SU-DHL-6 (cell line): ENCODE measurements at regions not wholly inside any gene's neighbourhood (a gene's known extent, or its start where the extent isn't known, plus 50 kb on each side); places are given as distances from the start of the nearest gene placed in this dataset.

ENCODE experiments used
- H2AFZ ChIP-seq: fragments of 200-600 bp; sonication (generic); 2 replicates; pipeline ENCODE4 v1.6.1; 2014; ENCODE audit warnings: low read depth, mild to moderate bottlenecking, moderate library complexity, mixed read lengths, antibody characterized with exemption, low read length; ENCODE audit not compliant: severe bottlenecking
- H3F3A ChIP-seq: fragments of 200-600 bp; shearing (Covaris generic); 2 replicates; pipeline ENCODE4 v1.6.0; 2016; ENCODE audit warnings: antibody characterized with exemption, mild to moderate bottlenecking; ENCODE audit not compliant: insufficient read depth
- H3K27ac ChIP-seq: fragments of 200-600 bp; sonication (generic); 2 replicates; pipeline ENCODE4 v1.5.1; 2016; ENCODE audit warnings: low read depth, mild to moderate bottlenecking, low read length, moderate library complexity, mixed read lengths
- H3K27me3 ChIP-seq: fragments of 200-600 bp; sonication (generic), shearing (Covaris generic); 2 replicates; pipeline ENCODE4 v1.6.0; 2014; ENCODE audit warnings: mild to moderate bottlenecking, low read length
- H3K36me3 ChIP-seq: fragments of 200-600 bp; sonication (generic); 2 replicates; pipeline ENCODE4 v1.6.1; 2014; ENCODE audit warnings: mild to moderate bottlenecking, low read length, mixed read lengths
- H3K4me2 ChIP-seq: fragments of 300-600, 200-600 bp; shearing (Covaris generic), sonication (generic); 2 replicates; pipeline ENCODE4 v1.6.0; 2014; ENCODE audit warnings: low read length, low read depth, mild to moderate bottlenecking; ENCODE audit not compliant: poor library complexity, severe bottlenecking
- H3K4me3 ChIP-seq: fragments of 200-600 bp; sonication (generic); 2 replicates; pipeline ENCODE4 v1.5.1; 2014; ENCODE audit warnings: antibody characterized with exemption, low read length, mild to moderate bottlenecking, mixed read lengths; ENCODE audit not compliant: insufficient read depth, poor library complexity, severe bottlenecking
- H3K79me2 ChIP-seq: fragments of 200-600 bp; sonication (generic); 2 replicates; pipeline ENCODE4 v1.6.1; 2014; ENCODE audit warnings: mild to moderate bottlenecking, low read length, moderate library complexity; ENCODE audit not compliant: insufficient read depth
- H3K9ac ChIP-seq: fragments of 200-600 bp; sonication (generic); 2 replicates; pipeline ENCODE4 v1.7.0; 2014; ENCODE audit warnings: mild to moderate bottlenecking, low read length
- H3K9me2 ChIP-seq: fragments of 200-600 bp; sonication (generic); replicated peaks from 2 replicates; pipeline ENCODE4 v1.6.1; 2014; ENCODE audit warnings: low read length; ENCODE audit not compliant: insufficient read depth
- H3K9me3 ChIP-seq: fragments of 200-600 bp; sonication (generic); 2 replicates; pipeline ENCODE4 v1.6.1; 2014; ENCODE audit warnings: low read length, mixed read lengths; ENCODE audit not compliant: insufficient read depth
- H4K20me1 ChIP-seq: fragments of 200-600 bp; sonication (generic); 2 replicates; pipeline ENCODE4 v1.6.1; 2014; ENCODE audit warnings: low read depth, mild to moderate bottlenecking, antibody characterized with exemption, low read length, moderate library complexity, mixed read lengths
- EZH2phosphoT487 ChIP-seq: fragments of 200-600 bp; sonication (generic), shearing (Covaris generic); conservative IDR thresholded peaks from 2 replicates; pipeline ENCODE4 v1.6.1; 2018; ENCODE audit warnings: mild to moderate bottlenecking, antibody characterized with exemption, low read length, moderate library complexity, mixed read lengths
- TF ChIP-seq, protein P1 (sequence below): fragments of 200-600 bp; sonication (generic); IDR thresholded peaks from one replicate; pipeline ENCODE4 v1.5.1; 2017; ENCODE audit warnings: antibody characterized with exemption, mild to moderate bottlenecking, low read length, moderate library complexity; ENCODE audit not compliant: insufficient read depth, poor library complexity, severe bottlenecking

DNA sequence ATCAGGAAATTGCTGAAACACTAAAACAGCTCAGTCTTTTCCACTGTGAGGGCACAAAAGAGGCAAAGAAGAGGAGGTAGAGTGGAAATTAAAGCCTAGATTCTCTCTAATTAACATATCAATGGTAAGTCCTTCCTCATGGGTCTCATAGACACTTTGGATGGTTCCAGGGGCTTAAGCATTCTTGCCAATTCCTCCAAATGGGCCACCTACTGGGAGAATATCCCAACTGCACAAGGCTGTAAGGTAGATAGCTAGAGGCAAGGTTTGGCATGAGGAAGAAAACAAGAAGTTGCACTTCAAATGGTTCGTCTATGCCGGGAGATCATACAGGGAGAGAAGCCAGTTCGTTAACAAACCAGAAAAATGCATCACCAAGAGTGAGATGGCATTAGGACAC, 107.6 kb upstream of the KHDRBS2 start:
- Histone ChIP-seq H3F3A (no peaks in the 10 kb centered on the region), H3K4me2 (no peak overlapping the region), H4K20me1 (no peaks in the 10 kb centered on the region), H3K4me3 (no peak overlapping the region), H3K36me3 (no peaks in the 10 kb centered on the region), H3K9me2 (no peaks in the 10 kb centered on the region), H3K9me3 (no peaks in the 10 kb centered on the region), H3K9ac (no peak overlapping the region), H3K27ac (no peak overlapping the region), H3K79me2 (no peaks in the 10 kb centered on the region), H3K27me3 (no peaks in the 10 kb centered on the region), H2AFZ (peak overlapping the region; percentile 52)
- TF ChIP-seq, protein P1, sequence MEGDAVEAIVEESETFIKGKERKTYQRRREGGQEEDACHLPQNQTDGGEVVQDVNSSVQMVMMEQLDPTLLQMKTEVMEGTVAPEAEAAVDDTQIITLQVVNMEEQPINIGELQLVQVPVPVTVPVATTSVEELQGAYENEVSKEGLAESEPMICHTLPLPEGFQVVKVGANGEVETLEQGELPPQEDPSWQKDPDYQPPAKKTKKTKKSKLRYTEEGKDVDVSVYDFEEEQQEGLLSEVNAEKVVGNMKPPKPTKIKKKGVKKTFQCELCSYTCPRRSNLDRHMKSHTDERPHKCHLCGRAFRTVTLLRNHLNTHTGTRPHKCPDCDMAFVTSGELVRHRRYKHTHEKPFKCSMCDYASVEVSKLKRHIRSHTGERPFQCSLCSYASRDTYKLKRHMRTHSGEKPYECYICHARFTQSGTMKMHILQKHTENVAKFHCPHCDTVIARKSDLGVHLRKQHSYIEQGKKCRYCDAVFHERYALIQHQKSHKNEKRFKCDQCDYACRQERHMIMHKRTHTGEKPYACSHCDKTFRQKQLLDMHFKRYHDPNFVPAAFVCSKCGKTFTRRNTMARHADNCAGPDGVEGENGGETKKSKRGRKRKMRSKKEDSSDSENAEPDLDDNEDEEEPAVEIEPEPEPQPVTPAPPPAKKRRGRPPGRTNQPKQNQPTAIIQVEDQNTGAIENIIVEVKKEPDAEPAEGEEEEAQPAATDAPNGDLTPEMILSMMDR, result no peak
- no peak for TF ChIP-seq EZH2phosphoT487

DNA sequence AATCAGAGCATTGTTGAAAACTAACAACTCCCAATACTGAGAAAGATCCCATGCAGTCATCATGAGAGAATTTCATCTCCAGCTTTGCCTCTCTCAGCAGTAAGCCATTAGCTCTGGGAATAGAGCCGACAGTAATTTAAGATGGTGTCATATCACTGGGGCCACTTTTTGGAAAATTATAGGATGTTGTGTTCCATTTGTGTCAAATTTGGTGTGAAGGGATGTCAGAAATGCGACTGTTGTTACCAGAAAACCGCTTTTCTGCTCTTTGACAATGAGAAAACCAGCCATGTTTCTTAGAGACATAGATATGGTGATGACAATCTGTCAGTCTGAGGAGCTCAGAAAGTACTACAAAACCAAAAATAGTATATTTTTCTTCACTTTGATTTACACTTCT, 106.3 kb upstream of the KHDRBS2 start:
- H3K4me2 ChIP-seq, result no peak overlapping the region
- no peaks in the 10 kb centered on the region for H3K79me2 ChIP-seq
- H3K36me3 ChIP-seq, result no peaks in the 10 kb centered on the region
- H2AFZ ChIP-seq, result peak overlapping the region; percentile 39
- H3K4me3 ChIP-seq, result no peak overlapping the region
- TF ChIP-seq, protein P1, result no peak
- no peak for TF ChIP-seq EZH2phosphoT487
- no peaks in the 10 kb centered on the region for H3F3A ChIP-seq
- no peaks in the 10 kb centered on the region for H3K9me2 ChIP-seq
- H4K20me1 ChIP-seq, result no peaks in the 10 kb centered on the region
- no peak overlapping the region for H3K9ac ChIP-seq
- H3K9me3 ChIP-seq, result no peaks in the 10 kb centered on the region
- no peak overlapping the region for H3K27ac ChIP-seq
- no peaks in the 10 kb centered on the region for H3K27me3 ChIP-seq

DNA sequence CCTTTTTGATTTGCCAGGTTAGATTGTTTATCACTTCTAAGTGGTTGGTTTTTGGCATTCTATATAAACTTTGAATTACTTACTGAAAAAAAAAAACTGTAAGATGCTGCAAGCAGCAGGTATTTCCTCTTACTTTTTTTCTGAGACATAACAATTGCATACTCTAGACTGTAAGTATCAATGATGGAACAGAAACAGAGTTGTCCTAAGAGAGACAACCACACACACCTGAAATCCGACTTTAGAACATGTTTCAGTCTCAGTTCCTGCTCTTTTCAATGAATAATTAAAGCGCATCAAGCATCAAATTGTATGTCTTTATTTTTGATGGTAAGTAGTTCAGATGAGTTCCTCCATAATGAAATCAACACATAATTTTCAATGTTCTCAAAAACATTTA, 105.3 kb upstream of the KHDRBS2 start:
- no peak overlapping the region for H3K4me3 ChIP-seq
- no peak overlapping the region for H3K9ac ChIP-seq
- peak overlapping the region; percentile 49 for H2AFZ ChIP-seq
- no peak overlapping the region for H3K4me2 ChIP-seq
- no peaks in the 10 kb centered on the region for H3K9me2 ChIP-seq
- H3K9me3 ChIP-seq, result no peaks in the 10 kb centered on the region
- TF ChIP-seq, protein P1, result no peak
- no peak for TF ChIP-seq EZH2phosphoT487
- H4K20me1 ChIP-seq, result no peaks in the 10 kb centered on the region
- H3K27me3 ChIP-seq, result no peaks in the 10 kb centered on the region
- no peaks in the 10 kb centered on the region for H3F3A ChIP-seq
- no peaks in the 10 kb centered on the region for H3K79me2 ChIP-seq
- peak overlapping the region; percentile 9; the same call in 1 of the 2 replicates for H3K27ac ChIP-seq
- no peaks in the 10 kb centered on the region for H3K36me3 ChIP-seq
